Endothelial cell of umbilical vein (primary cell): ENCODE measurements at regions not wholly inside any gene's neighbourhood (a gene's known extent, or its start where the extent isn't known, plus 50 kb on each side); places are given as distances from the start of the nearest gene placed in this dataset.

Experiments
- BruUV-seq: library from RNA; stranded (reverse); fragments of 400-500 nt; replicated peaks from 2 replicates; lab custom pipeline; 2021; lab: Mats Ljungman, UMichigan
- CTCF ChIA-PET: fragments of 300-600, 350-600 bp; sonication (Branson Sonifier 250); formaldehyde crosslinking; loops from one replicate; lab custom pipeline; 2021; ENCODE audit warnings: antibody characterized with exemption, inconsistent platforms; lab: Charles Lee
- POLR2A ChIA-PET: fragments of 300-600, 350-600 bp; sonication (Branson Sonifier 250); formaldehyde crosslinking; loops from one replicate; lab custom pipeline; 2021; ENCODE audit warnings: antibody characterized with exemption, inconsistent platforms; lab: Charles Lee
- DNase-seq: peaks from one replicate; pipeline ENCODE4 v3.0.0-alpha.2; 2011; ENCODE audit warnings: low read depth, low spot score
- FAIRE-seq: peaks from 2 replicates; lab custom pipeline; 2011; peaks lifted over from hg19 to GRCh38; lab: Jason Lieb, UNC
- H2AFZ ChIP-seq: 2 replicates; pipeline ENCODE4 v1.6.0; 2012; ENCODE audit warnings: low read depth, low read length, control low read depth, inconsistent platforms
- H3K27ac ChIP-seq: 2 replicates; pipeline ENCODE4 v1.5.1; 2011; ENCODE audit warnings: low read depth, mild to moderate bottlenecking, control low read depth, low read length, moderate library complexity; ENCODE audit not compliant: insufficient read depth
- H3K27me3 ChIP-seq, 2 experiments: 2 replicates each; pipeline versions ENCODE4 v1.6.0 to v1.6.1; 2011; ENCODE audit warnings: low read length in 2 of 2, mixed read lengths in 1 of 2; ENCODE audit not compliant: control insufficient read depth in 2 of 2, insufficient read depth in 2 of 2
- H3K36me3 ChIP-seq, 2 experiments: 2 replicates in 1 of 2; 3 replicates in 1 of 2; pipeline ENCODE4 v1.5.1; 2011; ENCODE audit warnings: low read length in 2 of 2, mild to moderate bottlenecking in 1 of 2, moderate library complexity in 1 of 2; ENCODE audit not compliant: control insufficient read depth in 2 of 2, insufficient read depth in 2 of 2; ENCODE audit errors: extremely low read depth in 1 of 2
- H3K4me1 ChIP-seq: 3 replicates; pipeline ENCODE4 v1.5.1; 2011; ENCODE audit warnings: mild to moderate bottlenecking, low read length; ENCODE audit not compliant: control insufficient read depth, insufficient read depth; ENCODE audit errors: extremely low read depth
- H3K4me2 ChIP-seq: 2 replicates; pipeline ENCODE4 v1.6.1; 2011; ENCODE audit warnings: low read length, control low read depth, mixed read lengths; ENCODE audit not compliant: insufficient read depth
- H3K4me3 ChIP-seq, 3 experiments: fragments of 200-600 bp in 1 of 3; sonication (generic), shearing (Covaris generic) in 1 of 3; replicated peaks in 1 of 3; 2 replicates each; pipeline ENCODE4 v1.5.1; 2011 to 2016; ENCODE audit warnings: control low read depth in 3 of 3, low read length in 3 of 3, mild to moderate bottlenecking in 2 of 3, inconsistent platforms in 1 of 3, low read depth in 1 of 3, moderate library complexity in 1 of 3; ENCODE audit not compliant: insufficient read depth in 1 of 3
- H3K79me2 ChIP-seq: 2 replicates; pipeline ENCODE4 v1.6.0; 2012; ENCODE audit warnings: low read length, inconsistent platforms; ENCODE audit not compliant: control insufficient read depth, insufficient read depth
- H3K9ac ChIP-seq: replicated peaks from 2 replicates; pipeline ENCODE3; 2011; ENCODE audit warnings: low read length, control low read depth; ENCODE audit not compliant: insufficient read depth; ENCODE audit errors: extremely low read depth
- H3K9me1 ChIP-seq: replicated peaks from 3 replicates; pipeline ENCODE4 v1.6.0; 2011; ENCODE audit warnings: mild to moderate bottlenecking, low read length; ENCODE audit not compliant: control insufficient read depth, insufficient read depth; ENCODE audit errors: extremely low read depth
- H3K9me3 ChIP-seq: replicated peaks from 2 replicates; pipeline ENCODE4 v1.5.1; 2012; ENCODE audit warnings: low read length, inconsistent platforms; ENCODE audit not compliant: control insufficient read depth, insufficient read depth
- H4K20me1 ChIP-seq: replicated peaks from 2 replicates; pipeline ENCODE3; 2011; ENCODE audit warnings: mild to moderate bottlenecking, low read length; ENCODE audit not compliant: control insufficient read depth, insufficient read depth; ENCODE audit errors: extremely low read depth
- CTCF ChIP-seq, 2 donors: IDR thresholded peaks; 1 replicate in 1 of 2; 2 replicates in 1 of 2; pipeline ENCODE4 v1.5.1; 2011; ENCODE audit warnings: low read length in 2 of 2, mild to moderate bottlenecking in 2 of 2, moderate library complexity in 2 of 2, control low read depth in 1 of 2, inconsistent platforms in 1 of 2, low read depth in 1 of 2; ENCODE audit not compliant: insufficient read depth in 1 of 2; ENCODE audit errors: extremely low read depth in 1 of 2
- EZH2 ChIP-seq: IDR thresholded peaks from 2 replicates; pipeline ENCODE4 v1.6.1; 2012; ENCODE audit warnings: borderline replicate concordance, low read depth, mild to moderate bottlenecking, moderate library complexity, low read length, inconsistent platforms; ENCODE audit not compliant: severe bottlenecking
- FOS ChIP-seq: IDR thresholded peaks from 2 replicates; pipeline ENCODE4 v1.6.1; 2011; ENCODE audit warnings: mild to moderate bottlenecking, low read length, moderate library complexity, borderline replicate concordance; ENCODE audit not compliant: insufficient read depth
- GATA2 ChIP-seq: IDR thresholded peaks from 2 replicates; pipeline ENCODE4 v1.7.0; 2011; ENCODE audit warnings: low read depth, mild to moderate bottlenecking, moderate library complexity, mixed read lengths, low read length; ENCODE audit not compliant: insufficient read length, insufficient read depth
- JUN ChIP-seq: IDR thresholded peaks from 2 replicates; pipeline ENCODE4 v1.6.1; 2011; ENCODE audit warnings: borderline replicate concordance, low read depth; ENCODE audit not compliant: insufficient read length, insufficient read depth
- MAX ChIP-seq: IDR thresholded peaks from 2 replicates; pipeline ENCODE4 v1.6.1; 2011; ENCODE audit not compliant: insufficient read depth, insufficient read length
- MYC ChIP-seq: IDR thresholded peaks from one replicate; pipeline ENCODE4 v1.6.1; 2011; ENCODE audit warnings: mild to moderate bottlenecking, low read depth, low read length
- POLR2A ChIP-seq: IDR thresholded peaks from 2 replicates; pipeline ENCODE4 v1.6.1; 2012; ENCODE audit warnings: low read depth, mild to moderate bottlenecking, control low read depth, low read length
- POLR2AphosphoS5 ChIP-seq: IDR thresholded peaks from 2 replicates; pipeline ENCODE4 v1.6.1; 2012; ENCODE audit warnings: low read depth, mild to moderate bottlenecking, control low read depth, low read length, moderate library complexity; ENCODE audit not compliant: insufficient read depth
- dilution Hi-C: fragments of 300-500 bp; cut with MboI; formaldehyde crosslinking; loops from one replicate; pipeline ENCODE4 v1.15.0; 2019; ENCODE audit warnings: low sequenced_read_pairs; ENCODE audit not compliant: extremely low pct_ligation_motif_present
- intact Hi-C: fragments of 100-400 bp; cut with micrococcal nuclease; formaldehyde crosslinking; loops from one replicate; pipeline ENCODE4 v1.10.0; 2022

DNA sequence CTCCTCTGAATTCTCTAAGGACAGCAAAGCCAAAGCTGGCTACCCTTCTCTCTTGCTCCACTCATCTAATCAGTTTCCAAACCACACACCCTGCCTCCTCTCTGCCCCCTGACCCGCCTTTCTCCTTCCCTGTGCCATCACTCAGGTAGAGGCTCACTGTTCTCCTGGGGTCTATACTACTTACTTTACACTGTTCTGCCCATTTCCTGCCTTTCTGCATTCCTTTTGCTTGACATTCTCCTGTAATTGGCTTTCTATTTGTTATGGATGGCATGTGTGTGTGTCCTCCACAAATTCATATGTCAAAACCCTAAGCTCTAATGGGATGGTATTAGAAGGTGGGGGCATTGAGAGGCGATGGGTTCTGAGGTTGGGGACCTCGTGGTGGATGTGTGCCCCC lies 675.2 kb upstream of the ID2 start:
- Histone ChIP-seq H3K36me3 (no peaks in the 10 kb centered on the region), H2AFZ (no peak overlapping the region), H3K4me1 (no peaks in the 10 kb centered on the region), H3K9me3 (peaks cover 3% of the 10 kb centered on the region), H3K27ac (no peak overlapping the region), H3K27me3 (no peaks in the 10 kb centered on the region), H4K20me1 (no peaks in the 10 kb centered on the region), H3K4me2 (no peak overlapping the region), H3K4me3 (no peak overlapping the region), H3K9ac (no peak overlapping the region), H3K79me2 (no peaks in the 10 kb centered on the region), H3K9me1 (no peaks in the 10 kb centered on the region)
- TF ChIP-seq FOS, result no peak
- no peak for TF ChIP-seq POLR2AphosphoS5
- TF ChIP-seq GATA2, result no peak
- FAIRE-seq (no peak), DNase-seq (no peak)
- POLR2A ChIA-PET, result no interaction called here
- BruUV-seq, result no TSS peak
- CTCF ChIA-PET, result no interaction called here
- intact Hi-C loops (no loop called here), dilution Hi-C loops (no loop called here)

DNA sequence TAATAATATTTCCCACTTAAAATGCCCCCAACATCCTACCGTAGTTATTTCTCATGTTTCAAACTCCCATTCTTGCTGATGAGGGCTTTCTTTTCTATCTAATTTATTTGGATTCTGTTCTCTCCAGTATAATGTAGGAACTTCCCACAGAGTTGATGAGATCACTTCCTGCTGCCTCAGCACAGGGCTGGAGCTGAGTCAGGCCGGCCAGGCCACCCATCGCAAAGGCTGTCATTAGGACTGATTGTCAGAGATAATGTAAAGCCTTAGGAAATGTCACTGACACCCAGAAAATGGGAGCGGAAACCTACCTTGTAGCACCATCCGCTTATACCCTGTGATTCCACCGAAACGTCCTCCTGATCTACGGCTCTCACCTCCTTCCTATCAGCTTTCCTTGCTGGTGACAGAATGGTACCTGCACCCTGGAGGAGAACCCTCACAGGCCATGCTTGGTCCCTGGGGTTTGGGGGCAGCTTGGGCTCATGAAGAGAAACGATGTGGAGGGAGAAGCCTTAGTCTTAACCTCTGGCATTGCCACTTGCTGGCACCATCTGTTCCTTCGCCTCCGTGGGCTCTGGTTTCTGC lies 672.8 kb upstream of the ID2 start:
- Histone ChIP-seq H3K4me1 (no peaks in the 10 kb centered on the region), H3K27me3 (no peaks in the 10 kb centered on the region), H3K4me2 (no peak overlapping the region), H3K36me3 (no peaks in the 10 kb centered on the region), H3K79me2 (no peaks in the 10 kb centered on the region), H3K9me1 (no peaks in the 10 kb centered on the region), H4K20me1 (no peaks in the 10 kb centered on the region), H3K9ac (no peak overlapping the region), H3K27ac (no peak overlapping the region), H2AFZ (no peak overlapping the region), H3K9me3 (peaks cover 5% of the 10 kb centered on the region), H3K4me3 (no peak overlapping the region)
- BruUV-seq, result no TSS peak
- ChIA-PET CTCF (no interaction called here), POLR2A (no interaction called here)
- dilution Hi-C loops (no loop called here), intact Hi-C loops (no loop called here)
- DNase-seq (no peak), FAIRE-seq (no peak)
- no peak for TF ChIP-seq POLR2A
- TF ChIP-seq MAX, result no peak
- no peak for TF ChIP-seq POLR2AphosphoS5
- no peak for TF ChIP-seq JUN
- no peak for TF ChIP-seq EZH2
- no peak for TF ChIP-seq FOS
- TF ChIP-seq GATA2, result no peak
- TF ChIP-seq CTCF (IDR thresholded peaks at IDR 0.05; ENCODE audit: extremely low read depth in 1 of 2, insufficient read depth in 1 of 2, low read depth in 1 of 2, low read length in 2 of 2), result no peak
- no peak for TF ChIP-seq MYC
